Nephron progenitor cell (in vitro differentiated cells): ENCODE measurements at regions not wholly inside any gene's neighbourhood (a gene's known extent, or its start where the extent isn't known, plus 50 kb on each side); places are given as distances from the start of the nearest gene placed in this dataset.

Experiments
- DNase-seq: peaks from one replicate; pipeline ENCODE4 v3.0.0; 2021
- H3K27ac Mint-ChIP-seq: 2 replicates; pipeline ENCODE4 v1.8.0; 2021; ENCODE audit warnings: mild to moderate bottlenecking, moderate library complexity, mixed read lengths
- H3K27me3 Mint-ChIP-seq: 2 replicates; pipeline ENCODE4 v1.8.0; 2021; ENCODE audit warnings: mild to moderate bottlenecking, low read depth, mixed read lengths; ENCODE audit not compliant: poor library complexity
- H3K36me3 Mint-ChIP-seq: 2 replicates; pipeline ENCODE4 v1.8.0; 2021; ENCODE audit warnings: low read depth, mixed read lengths
- H3K4me1 Mint-ChIP-seq: 2 replicates; pipeline ENCODE4 v1.8.0; 2021; ENCODE audit warnings: mixed read lengths
- H3K4me3 Mint-ChIP-seq: 2 replicates; pipeline ENCODE4 v1.8.0; 2021; ENCODE audit warnings: mild to moderate bottlenecking, moderate library complexity, mixed read lengths
- H3K9me3 Mint-ChIP-seq: 2 replicates; pipeline ENCODE4 v1.8.0; 2021; ENCODE audit warnings: mild to moderate bottlenecking, moderate library complexity, mixed read lengths
- TF ChIP-seq, protein P1 (sequence below): fragments of 200-600 bp; sonication (generic); IDR thresholded peaks from 2 replicates; pipeline ENCODE4 v1.5.0; 2021; ENCODE audit warnings: antibody characterized with exemption

DNA sequence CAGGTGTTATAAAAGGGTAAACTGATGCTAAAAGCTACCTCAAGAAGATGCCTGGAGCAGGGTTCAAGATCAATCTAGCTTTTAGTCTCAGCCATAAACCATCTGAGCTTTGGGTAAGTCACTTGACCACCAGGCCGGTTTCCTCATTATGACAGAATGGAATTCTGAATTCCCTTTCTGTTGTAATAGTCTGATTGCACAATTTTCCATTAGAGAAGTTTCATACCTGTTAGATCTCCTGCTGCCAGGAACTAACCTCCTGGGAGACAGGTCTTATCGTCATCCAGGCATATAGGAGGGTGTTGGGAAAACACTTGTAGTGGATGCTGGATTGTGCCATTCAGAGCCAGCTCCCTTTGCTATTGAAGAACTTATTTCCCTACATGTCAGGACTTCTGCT is 272.5 kb downstream of the TDRD15 start:
- H3K4me3 Mint-ChIP-seq: no peak overlapping the region
- H3K9me3 Mint-ChIP-seq: no peaks in the 10 kb centered on the region
- peaks cover 32% of the 10 kb centered on the region for H3K4me1 Mint-ChIP-seq
- no peaks in the 10 kb centered on the region for H3K36me3 Mint-ChIP-seq
- DNase-seq: no peak
- peaks cover 9% of the 10 kb centered on the region for H3K27me3 Mint-ChIP-seq
- H3K27ac Mint-ChIP-seq: no peak overlapping the region
- TF ChIP-seq, protein P1, sequence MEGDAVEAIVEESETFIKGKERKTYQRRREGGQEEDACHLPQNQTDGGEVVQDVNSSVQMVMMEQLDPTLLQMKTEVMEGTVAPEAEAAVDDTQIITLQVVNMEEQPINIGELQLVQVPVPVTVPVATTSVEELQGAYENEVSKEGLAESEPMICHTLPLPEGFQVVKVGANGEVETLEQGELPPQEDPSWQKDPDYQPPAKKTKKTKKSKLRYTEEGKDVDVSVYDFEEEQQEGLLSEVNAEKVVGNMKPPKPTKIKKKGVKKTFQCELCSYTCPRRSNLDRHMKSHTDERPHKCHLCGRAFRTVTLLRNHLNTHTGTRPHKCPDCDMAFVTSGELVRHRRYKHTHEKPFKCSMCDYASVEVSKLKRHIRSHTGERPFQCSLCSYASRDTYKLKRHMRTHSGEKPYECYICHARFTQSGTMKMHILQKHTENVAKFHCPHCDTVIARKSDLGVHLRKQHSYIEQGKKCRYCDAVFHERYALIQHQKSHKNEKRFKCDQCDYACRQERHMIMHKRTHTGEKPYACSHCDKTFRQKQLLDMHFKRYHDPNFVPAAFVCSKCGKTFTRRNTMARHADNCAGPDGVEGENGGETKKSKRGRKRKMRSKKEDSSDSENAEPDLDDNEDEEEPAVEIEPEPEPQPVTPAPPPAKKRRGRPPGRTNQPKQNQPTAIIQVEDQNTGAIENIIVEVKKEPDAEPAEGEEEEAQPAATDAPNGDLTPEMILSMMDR: no peak

GRCh38 chr2:21401022-21401698 is 277.4 kb downstream of the TDRD15 start:
- H3K27me3 Mint-ChIP-seq: peaks cover 9% of the 10 kb centered on the region
- H3K9me3 Mint-ChIP-seq: no peaks in the 10 kb centered on the region
- TF ChIP-seq, protein P1: no peak
- no peak for DNase-seq
- no peak overlapping the region for H3K27ac Mint-ChIP-seq
- H3K4me1 Mint-ChIP-seq: no peaks in the 10 kb centered on the region
- H3K4me3 Mint-ChIP-seq: no peak overlapping the region
- no peaks in the 10 kb centered on the region for H3K36me3 Mint-ChIP-seq

GRCh38 chr2:21404137-21404536 is 280.4 kb downstream of the TDRD15 start:
- TF ChIP-seq, protein P1: no peak
- Mint-ChIP-seq H3K4me1 (peaks cover 5% of the 10 kb centered on the region), H3K9me3 (no peaks in the 10 kb centered on the region), H3K27me3 (peaks cover 15% of the 10 kb centered on the region), H3K36me3 (no peaks in the 10 kb centered on the region), H3K27ac (no peak overlapping the region), H3K4me3 (no peak overlapping the region)
- no peak for DNase-seq

DNA sequence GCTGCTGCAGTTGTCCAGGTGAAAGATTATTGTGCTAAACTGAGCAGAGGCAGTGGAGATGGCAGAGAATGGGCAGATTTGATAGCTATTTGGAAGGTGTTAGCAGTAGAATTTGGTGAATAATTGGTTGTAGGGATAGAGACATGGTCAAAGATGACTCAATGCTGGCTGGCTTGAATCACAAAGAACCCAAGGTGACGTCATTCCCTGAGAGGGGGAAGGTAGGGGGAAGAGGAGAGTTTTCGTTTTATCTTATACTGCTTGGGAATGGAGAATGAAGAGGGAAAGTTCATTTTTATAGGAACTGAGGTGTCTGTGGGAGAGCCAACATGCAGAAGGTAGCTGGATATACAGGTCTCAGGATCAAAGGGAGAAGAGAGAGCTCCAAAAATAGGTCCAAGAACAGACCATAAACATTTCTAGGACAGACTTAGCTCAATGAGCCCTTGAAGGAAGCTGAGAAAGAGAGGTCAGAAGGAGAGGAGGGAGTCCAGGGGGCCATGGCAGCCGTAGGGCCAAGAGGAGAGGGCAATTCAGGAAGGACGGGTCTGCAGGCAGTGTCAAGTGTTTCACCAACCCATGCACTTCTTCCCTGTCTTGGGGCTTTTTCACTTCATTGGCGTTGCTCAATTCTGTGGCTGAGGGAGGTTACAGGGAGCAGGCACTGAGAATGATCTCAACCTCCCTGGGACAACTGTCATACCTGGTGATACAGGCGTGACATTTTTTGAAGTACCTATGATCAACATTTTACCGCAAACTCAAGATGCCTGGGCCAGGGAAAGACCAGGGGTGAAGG is 281.3 kb downstream of the TDRD15 start:
- peaks cover 13% of the 10 kb centered on the region for H3K27me3 Mint-ChIP-seq
- no peak overlapping the region for H3K27ac Mint-ChIP-seq
- TF ChIP-seq, protein P1: no peak
- H3K4me3 Mint-ChIP-seq: no peak overlapping the region
- H3K4me1 Mint-ChIP-seq: peaks cover 5% of the 10 kb centered on the region
- no peaks in the 10 kb centered on the region for H3K36me3 Mint-ChIP-seq
- no peak for DNase-seq
- H3K9me3 Mint-ChIP-seq: no peaks in the 10 kb centered on the region

DNA sequence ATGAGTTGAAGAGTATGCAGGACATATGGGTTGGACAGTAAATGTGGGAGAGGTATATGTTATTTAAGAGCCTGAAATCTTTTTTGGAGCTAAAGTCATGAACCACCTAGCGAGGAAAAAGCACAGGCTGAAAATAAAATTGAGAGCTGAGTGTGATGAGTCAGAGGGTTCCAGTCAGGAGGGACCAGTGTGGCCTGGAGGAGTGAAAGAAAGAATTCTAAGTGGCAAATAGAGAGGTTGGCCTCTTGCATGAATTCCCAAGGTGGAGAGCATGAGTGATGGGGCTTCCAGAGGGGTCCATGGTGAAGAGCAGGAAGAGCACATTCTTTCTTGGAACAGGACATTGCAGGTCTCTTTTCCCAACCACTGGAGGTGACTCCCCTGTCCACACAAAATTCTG is 282.6 kb downstream of the TDRD15 start:
- Mint-ChIP-seq H3K4me1 (peaks cover 6% of the 10 kb centered on the region), H3K36me3 (no peaks in the 10 kb centered on the region), H3K27me3 (peaks cover 12% of the 10 kb centered on the region), H3K4me3 (no peak overlapping the region), H3K9me3 (no peaks in the 10 kb centered on the region), H3K27ac (no peak overlapping the region)
- no peak for DNase-seq
- TF ChIP-seq, protein P1: no peak

- no peak overlapping the region for H3K4me3 Mint-ChIP-seq
- H3K27me3 Mint-ChIP-seq: peaks cover 12% of the 10 kb centered on the region
- TF ChIP-seq, protein P1: no peak
- H3K4me1 Mint-ChIP-seq: peaks cover 11% of the 10 kb centered on the region
- no peaks in the 10 kb centered on the region for H3K36me3 Mint-ChIP-seq
- no peaks in the 10 kb centered on the region for H3K9me3 Mint-ChIP-seq
- DNase-seq: no peak
- H3K27ac Mint-ChIP-seq: no peak overlapping the region
Measured at GRCh38 chr2:21406911-21407310, 283.1 kb downstream of the TDRD15 start.
